ENCODE measurements at regions not wholly inside any gene's neighbourhood (a gene's known extent, or its start where the extent isn't known, plus 50 kb on each side); places are given as distances from the start of the nearest gene placed in this dataset.

DNA sequence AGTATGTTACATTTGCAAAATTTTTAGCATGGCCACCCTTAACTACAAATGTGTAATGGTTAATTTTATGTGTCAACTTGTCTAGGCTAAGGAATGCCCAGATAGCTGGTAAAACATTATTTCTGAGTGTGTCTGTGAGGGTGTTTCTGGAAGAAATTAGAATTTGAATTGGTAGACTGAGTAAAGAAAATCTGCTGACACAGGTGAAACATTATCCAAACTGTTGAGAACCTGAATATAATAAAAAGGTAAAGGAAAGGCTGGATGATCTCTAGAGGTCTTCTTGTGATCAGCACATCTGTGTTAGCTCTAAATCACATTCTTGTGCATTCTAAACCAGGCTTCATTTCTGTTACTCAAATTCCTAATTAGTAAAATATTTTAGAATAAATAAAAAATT lies 100.8 kb downstream of the UCHL5 start:
- TF ChIP-seq, protein P1, sequence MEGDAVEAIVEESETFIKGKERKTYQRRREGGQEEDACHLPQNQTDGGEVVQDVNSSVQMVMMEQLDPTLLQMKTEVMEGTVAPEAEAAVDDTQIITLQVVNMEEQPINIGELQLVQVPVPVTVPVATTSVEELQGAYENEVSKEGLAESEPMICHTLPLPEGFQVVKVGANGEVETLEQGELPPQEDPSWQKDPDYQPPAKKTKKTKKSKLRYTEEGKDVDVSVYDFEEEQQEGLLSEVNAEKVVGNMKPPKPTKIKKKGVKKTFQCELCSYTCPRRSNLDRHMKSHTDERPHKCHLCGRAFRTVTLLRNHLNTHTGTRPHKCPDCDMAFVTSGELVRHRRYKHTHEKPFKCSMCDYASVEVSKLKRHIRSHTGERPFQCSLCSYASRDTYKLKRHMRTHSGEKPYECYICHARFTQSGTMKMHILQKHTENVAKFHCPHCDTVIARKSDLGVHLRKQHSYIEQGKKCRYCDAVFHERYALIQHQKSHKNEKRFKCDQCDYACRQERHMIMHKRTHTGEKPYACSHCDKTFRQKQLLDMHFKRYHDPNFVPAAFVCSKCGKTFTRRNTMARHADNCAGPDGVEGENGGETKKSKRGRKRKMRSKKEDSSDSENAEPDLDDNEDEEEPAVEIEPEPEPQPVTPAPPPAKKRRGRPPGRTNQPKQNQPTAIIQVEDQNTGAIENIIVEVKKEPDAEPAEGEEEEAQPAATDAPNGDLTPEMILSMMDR (IDR thresholded peaks at IDR 0.05; ENCODE audit: borderline replicate concordance, extremely low read depth, low read length, poor library complexity, severe bottlenecking) = no peak
- no peak for TF ChIP-seq EZH2 (IDR thresholded peaks at IDR 0.05; ENCODE audit: borderline replicate concordance, low read depth, low read length, severe bottlenecking)

All from DND-41 (cell line).